ENCODE measurements at regions not wholly inside any gene's neighbourhood (a gene's known extent, or its start where the extent isn't known, plus 50 kb on each side); places are given as distances from the start of the nearest gene placed in this dataset.

- Mint-ChIP-seq H3K27me3 (peaks cover 3% of the 10 kb centered on the region), H3K27ac (no peak overlapping the region), H3K4me1 (no peaks in the 10 kb centered on the region), H3K9me3 (ENCODE audit: insufficient read depth) (no peaks in the 10 kb centered on the region), H3K4me3 (no peak overlapping the region)
- no peak overlapping the region for H2AFZ ChIP-seq (ENCODE audit: insufficient read depth, low read depth, low read length, poor library complexity, severe bottlenecking)
- no peaks in the 10 kb centered on the region for H3K36me3 ChIP-seq (replicated peaks in 1 of 2; ENCODE audit: control extremely low read depth in 1 of 2, control insufficient read depth in 1 of 2, extremely low read depth in 1 of 2, insufficient read depth in 2 of 2, low read length in 1 of 2)
- ATAC-seq (ENCODE audit: low read depth): no peak
- H3K27me3 ChIP-seq (replicated peaks in 1 of 4; ENCODE audit: control extremely low read depth in 1 of 4, control insufficient read depth in 3 of 4, insufficient read depth in 4 of 4, low read length in 3 of 4): no peaks in the 10 kb centered on the region
- intact Hi-C loops (cut with micrococcal nuclease): no loop called here
- H3K4me1 ChIP-seq (ENCODE audit: control insufficient read depth in 2 of 2, insufficient read depth in 2 of 2, low read length in 2 of 2): no peaks in the 10 kb centered on the region
- H3K9ac ChIP-seq (ENCODE audit: low read length): no peak overlapping the region
- ChIA-PET POLR2A (no interaction called here), CTCF (no interaction called here)
- no peak for DNase-seq
- no peak overlapping the region for H3K4me3 ChIP-seq (ENCODE audit: control extremely low read depth in 1 of 5, extremely low read depth in 1 of 5, insufficient read depth in 1 of 5, low read depth in 2 of 5, low read length in 4 of 5)
- no peak overlapping the region for H3K4me2 ChIP-seq (replicated peaks; ENCODE audit: low read depth, low read length, poor library complexity, severe bottlenecking)
- H3K9me3 ChIP-seq (ENCODE audit: control extremely low read depth in 1 of 3, control insufficient read depth in 2 of 3, insufficient read depth in 1 of 3, low read length in 2 of 3): peaks cover 0 to 5% (median 0%) of the 10 kb centered on the region in 3 donors
- H3K79me2 ChIP-seq (ENCODE audit: control insufficient read depth, insufficient read depth, low read length): no peaks in the 10 kb centered on the region
- TF ChIP-seq EZH2 (IDR thresholded peaks at IDR 0.05; ENCODE audit: borderline replicate concordance, insufficient read depth, low read depth, low read length, poor library complexity, severe bottlenecking): no peak
- no peak for TF ChIP-seq CTCF (IDR thresholded peaks at IDR 0.05)
- WGBS (ENCODE audit: insufficient coverage): 76% methylated on average over 13 of the region's 14 CpGs
- no peak overlapping the region for H3K27ac ChIP-seq (ENCODE audit: low read length in 2 of 2)
- no peaks in the 10 kb centered on the region for H4K20me1 ChIP-seq (ENCODE audit: control insufficient read depth, insufficient read depth, low read length, poor library complexity, severe bottlenecking)
Observed at GRCh38 chr11:134856056-134856971, 444.3 kb upstream of the B3GAT1 start.
